OCI-LY7 (cell line): ENCODE measurements at regions not wholly inside any gene's neighbourhood (a gene's known extent, or its start where the extent isn't known, plus 50 kb on each side); places are given as distances from the start of the nearest gene placed in this dataset.

Source experiments
- BruUV-seq: library from RNA; stranded (reverse); fragments of 400-500 nt; replicated peaks from 2 replicates; lab custom pipeline; 2021; lab: Mats Ljungman, UMichigan
- CTCF ChIA-PET: fragments of 300-600 bp; sonication (Branson Sonifier 250); formaldehyde crosslinking; loops from one replicate; lab custom pipeline; 2022; ENCODE audit warnings: antibody characterized with exemption; ENCODE audit not compliant: unreplicated experiment; lab: Charles Lee
- POLR2A ChIA-PET: fragments of 300-600 bp; sonication (Branson Sonifier 250); formaldehyde crosslinking; loops from one replicate; lab custom pipeline; 2022; ENCODE audit warnings: antibody characterized with exemption; lab: Charles Lee
- DNase-seq: peaks from one replicate; pipeline ENCODE4 v3.0.0-alpha.2; 2015; ENCODE audit warnings: low spot score
- H2AFZ ChIP-seq: fragments of 200-600 bp; sonication (generic), shearing (Covaris generic); 2 replicates; pipeline ENCODE4 v1.6.1; 2014; ENCODE audit warnings: mild to moderate bottlenecking, antibody characterized with exemption, low read length, moderate library complexity
- H3K27ac ChIP-seq: fragments of 200-600 bp; sonication (generic); 2 replicates; pipeline ENCODE4 v1.5.1; 2014; ENCODE audit warnings: mixed run types, low read depth, mild to moderate bottlenecking, moderate library complexity, low read length, inconsistent platforms; ENCODE audit not compliant: poor library complexity, severe bottlenecking
- H3K36me3 ChIP-seq: fragments of 200-600 bp; sonication (generic); 2 replicates; pipeline ENCODE4 v1.6.1; 2014; ENCODE audit warnings: mild to moderate bottlenecking, antibody characterized with exemption, low read length, moderate library complexity, mixed read lengths; ENCODE audit not compliant: insufficient read depth
- H3K4me1 ChIP-seq: fragments of 200-600 bp; sonication (generic); 2 replicates; pipeline ENCODE4 v1.5.1; 2014; ENCODE audit warnings: mild to moderate bottlenecking, low read length; ENCODE audit not compliant: insufficient read depth, poor library complexity, severe bottlenecking
- H3K4me2 ChIP-seq: fragments of 200-600 bp; sonication (generic); 2 replicates; pipeline ENCODE4 v1.6.1; 2014; ENCODE audit warnings: mild to moderate bottlenecking, low read length
- H3K4me3 ChIP-seq: fragments of 200-600 bp; sonication (generic); 2 replicates; pipeline ENCODE4 v1.5.1; 2014; ENCODE audit warnings: mild to moderate bottlenecking, low read depth, low read length; ENCODE audit not compliant: poor library complexity, severe bottlenecking
- H3K79me2 ChIP-seq: fragments of 200-600 bp; sonication (generic); 2 replicates; pipeline ENCODE4 v1.6.1; 2016; ENCODE audit warnings: low read depth, mild to moderate bottlenecking, low read length, moderate library complexity, mixed read lengths; ENCODE audit not compliant: insufficient read depth
- H3K9me2 ChIP-seq: fragments of 200-600 bp; sonication (generic); 2 replicates; pipeline ENCODE4 v1.6.1; 2016; ENCODE audit warnings: mild to moderate bottlenecking, low read length, mixed read lengths; ENCODE audit not compliant: insufficient read depth
- H3K9me3 ChIP-seq: fragments of 200-600 bp; sonication (generic); 2 replicates; pipeline ENCODE4 v1.6.1; 2014; ENCODE audit warnings: mild to moderate bottlenecking, mixed run types, low read length, mixed read lengths
- H4K20me1 ChIP-seq: fragments of 200-600 bp; sonication (generic); 2 replicates; pipeline ENCODE4 v1.6.1; 2014; ENCODE audit warnings: mild to moderate bottlenecking, antibody characterized with exemption, low read length, moderate library complexity, mixed read lengths; ENCODE audit not compliant: insufficient read depth
- CTCF ChIP-seq: fragments of 200-600 bp; sonication (generic); conservative IDR thresholded peaks from 2 replicates; pipeline ENCODE4 v1.5.1; 2014; ENCODE audit warnings: mild to moderate bottlenecking, antibody characterized with exemption, low read length, moderate library complexity, mixed read lengths
- EZH2phosphoT487 ChIP-seq: fragments of 200-600 bp; sonication (generic); IDR thresholded peaks from 2 replicates; pipeline ENCODE4 v1.6.1; 2018; ENCODE audit warnings: low read depth, borderline replicate concordance, mild to moderate bottlenecking, mixed run types, antibody characterized with exemption, low read length, moderate library complexity, mixed read lengths
- intact Hi-C: fragments of 100-400 bp; cut with micrococcal nuclease; formaldehyde crosslinking; loops from one replicate; pipeline ENCODE4 v1.10.0; 2022; ENCODE audit not compliant: unreplicated experiment

- intact Hi-C loops = no loop called here
- BruUV-seq = no TSS peak
- H3K4me3 ChIP-seq = no peak overlapping the region
- no peak for DNase-seq
- no peak overlapping the region for H3K4me2 ChIP-seq
- CTCF ChIA-PET = no interaction called here
- no peaks in the 10 kb centered on the region for H3K36me3 ChIP-seq
- H3K9me2 ChIP-seq = no peaks in the 10 kb centered on the region
- H3K79me2 ChIP-seq = no peaks in the 10 kb centered on the region
- H3K9me3 ChIP-seq = no peaks in the 10 kb centered on the region
- H4K20me1 ChIP-seq = no peaks in the 10 kb centered on the region
- H3K4me1 ChIP-seq = no peaks in the 10 kb centered on the region
- H3K27ac ChIP-seq = no peak overlapping the region
- TF ChIP-seq CTCF (no peak), EZH2phosphoT487 (no peak)
- H2AFZ ChIP-seq = no peak overlapping the region
- POLR2A ChIA-PET = no interaction called here
Observed at GRCh38 chr10:44089671-44090070, 295.2 kb downstream of the CXCL12 start.

GRCh38 chr10:44087403-44087802 is 297.5 kb downstream of the CXCL12 start:
- DNase-seq = no peak
- ChIA-PET POLR2A (no interaction called here), CTCF (no interaction called here)
- no peaks in the 10 kb centered on the region for H3K9me2 ChIP-seq
- H2AFZ ChIP-seq = no peak overlapping the region
- H3K36me3 ChIP-seq = no peaks in the 10 kb centered on the region
- H3K4me1 ChIP-seq = no peaks in the 10 kb centered on the region
- H3K79me2 ChIP-seq = no peaks in the 10 kb centered on the region
- no peak overlapping the region for H3K4me3 ChIP-seq
- no TSS peak for BruUV-seq
- intact Hi-C loops = no loop called here
- H3K27ac ChIP-seq = no peak overlapping the region
- no peak overlapping the region for H3K4me2 ChIP-seq
- no peaks in the 10 kb centered on the region for H3K9me3 ChIP-seq
- H4K20me1 ChIP-seq = no peaks in the 10 kb centered on the region
- TF ChIP-seq CTCF (no peak), EZH2phosphoT487 (no peak)

- BruUV-seq = no TSS peak
- no peak for DNase-seq
- POLR2A ChIA-PET = no interaction called here
- Histone ChIP-seq H2AFZ (no peak overlapping the region), H3K9me3 (no peaks in the 10 kb centered on the region), H3K27ac (no peak overlapping the region), H4K20me1 (no peaks in the 10 kb centered on the region), H3K36me3 (no peaks in the 10 kb centered on the region), H3K4me1 (no peaks in the 10 kb centered on the region), H3K4me3 (no peak overlapping the region), H3K9me2 (no peaks in the 10 kb centered on the region), H3K79me2 (no peaks in the 10 kb centered on the region), H3K4me2 (no peak overlapping the region)
- intact Hi-C loops = no loop called here
- TF ChIP-seq EZH2phosphoT487 (no peak), CTCF (no peak)
- CTCF ChIA-PET = no interaction called here
Observed at GRCh38 chr10:44083719-44084400, 301.0 kb downstream of the CXCL12 start.
